WERI-Rb-1 (cell line): ENCODE measurements at regions not wholly inside any gene's neighbourhood (a gene's known extent, or its start where the extent isn't known, plus 50 kb on each side); places are given as distances from the start of the nearest gene placed in this dataset.

Experiments
- DNase-seq: peaks from one replicate; pipeline ENCODE4 v3.0.0-alpha.2; 2020
- H3K27ac ChIP-seq: fragments of 250-450 bp; sonication (Bioruptor Pico); 2 replicates; pipeline ENCODE4 v1.5.1; 2020; ENCODE audit warnings: mild to moderate bottlenecking, moderate library complexity
- H3K27me3 ChIP-seq: fragments of 250-450 bp; sonication (Bioruptor Pico); 2 replicates; pipeline ENCODE4 v1.5.1; 2021; ENCODE audit warnings: mild to moderate bottlenecking, low read depth, moderate library complexity; ENCODE audit not compliant: insufficient read depth, severe bottlenecking
- H3K36me3 ChIP-seq: fragments of 250-450 bp; sonication (Bioruptor Pico); 2 replicates; pipeline ENCODE4 v1.5.1; 2020; ENCODE audit warnings: mild to moderate bottlenecking, moderate library complexity
- H3K4me3 ChIP-seq: 2 replicates; pipeline ENCODE4 v1.5.1; 2011; ENCODE audit warnings: low read depth, mild to moderate bottlenecking, control low read depth, low read length
- H3K9me3 ChIP-seq: fragments of 250-450 bp; sonication (Bioruptor Pico); 2 replicates; pipeline ENCODE4 v1.5.1; 2021; ENCODE audit warnings: mild to moderate bottlenecking, moderate library complexity; ENCODE audit not compliant: severe bottlenecking
- TF ChIP-seq, protein P1 (sequence below): IDR thresholded peaks from 2 replicates; pipeline ENCODE4 v1.5.1; 2011; ENCODE audit warnings: low read depth, mild to moderate bottlenecking, control low read depth, inconsistent platforms, low read length

DNA sequence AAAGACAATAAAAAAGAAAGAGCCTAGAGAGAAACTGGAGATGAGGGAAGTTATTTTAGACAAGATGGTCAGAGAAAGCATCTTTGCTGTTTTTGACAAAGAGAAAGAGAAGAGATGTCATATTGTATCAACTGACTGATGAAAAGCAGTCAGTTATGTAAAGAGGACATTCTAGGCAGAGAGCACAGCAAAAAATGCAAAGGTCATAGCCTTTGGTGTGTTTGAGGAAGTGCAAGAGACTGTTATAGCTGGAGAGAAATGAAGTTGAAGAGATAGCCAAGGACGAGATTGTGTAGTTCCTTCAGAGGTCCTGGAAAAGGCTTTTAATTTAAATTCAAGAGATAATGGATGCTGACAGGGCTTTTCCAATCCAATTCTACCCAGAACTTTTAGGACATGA, 342.4 kb downstream of the RASEF start:
- Histone ChIP-seq H3K27me3 (no peaks in the 10 kb centered on the region), H3K9me3 (no peaks in the 10 kb centered on the region), H3K36me3 (no peaks in the 10 kb centered on the region), H3K27ac (no peak overlapping the region), H3K4me3 (no peak overlapping the region)
- no peak for DNase-seq
- TF ChIP-seq, protein P1, sequence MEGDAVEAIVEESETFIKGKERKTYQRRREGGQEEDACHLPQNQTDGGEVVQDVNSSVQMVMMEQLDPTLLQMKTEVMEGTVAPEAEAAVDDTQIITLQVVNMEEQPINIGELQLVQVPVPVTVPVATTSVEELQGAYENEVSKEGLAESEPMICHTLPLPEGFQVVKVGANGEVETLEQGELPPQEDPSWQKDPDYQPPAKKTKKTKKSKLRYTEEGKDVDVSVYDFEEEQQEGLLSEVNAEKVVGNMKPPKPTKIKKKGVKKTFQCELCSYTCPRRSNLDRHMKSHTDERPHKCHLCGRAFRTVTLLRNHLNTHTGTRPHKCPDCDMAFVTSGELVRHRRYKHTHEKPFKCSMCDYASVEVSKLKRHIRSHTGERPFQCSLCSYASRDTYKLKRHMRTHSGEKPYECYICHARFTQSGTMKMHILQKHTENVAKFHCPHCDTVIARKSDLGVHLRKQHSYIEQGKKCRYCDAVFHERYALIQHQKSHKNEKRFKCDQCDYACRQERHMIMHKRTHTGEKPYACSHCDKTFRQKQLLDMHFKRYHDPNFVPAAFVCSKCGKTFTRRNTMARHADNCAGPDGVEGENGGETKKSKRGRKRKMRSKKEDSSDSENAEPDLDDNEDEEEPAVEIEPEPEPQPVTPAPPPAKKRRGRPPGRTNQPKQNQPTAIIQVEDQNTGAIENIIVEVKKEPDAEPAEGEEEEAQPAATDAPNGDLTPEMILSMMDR: no peak

DNA sequence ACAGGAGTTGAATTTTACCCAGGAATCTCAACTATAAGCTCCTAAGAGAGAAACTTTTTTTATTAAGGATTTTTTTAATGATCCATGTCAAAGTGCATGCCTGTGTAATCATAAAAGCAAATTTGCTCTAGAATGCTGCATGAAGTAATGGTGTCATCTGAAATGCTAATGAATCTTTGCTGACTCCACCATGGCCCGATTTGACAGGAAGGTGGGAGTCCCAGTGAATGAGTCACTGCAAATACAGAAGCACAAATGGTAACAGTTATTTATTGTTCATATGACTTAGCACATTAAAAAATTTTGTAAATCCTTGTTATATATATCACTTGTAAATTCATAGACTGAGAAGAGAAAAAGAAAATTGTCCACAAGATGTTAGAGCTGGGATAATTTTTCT, 341.3 kb downstream of the RASEF start:
- Histone ChIP-seq H3K4me3 (no peak overlapping the region), H3K9me3 (no peaks in the 10 kb centered on the region), H3K36me3 (no peaks in the 10 kb centered on the region), H3K27ac (no peak overlapping the region), H3K27me3 (no peaks in the 10 kb centered on the region)
- no peak for DNase-seq
- TF ChIP-seq, protein P1: no peak

DNA sequence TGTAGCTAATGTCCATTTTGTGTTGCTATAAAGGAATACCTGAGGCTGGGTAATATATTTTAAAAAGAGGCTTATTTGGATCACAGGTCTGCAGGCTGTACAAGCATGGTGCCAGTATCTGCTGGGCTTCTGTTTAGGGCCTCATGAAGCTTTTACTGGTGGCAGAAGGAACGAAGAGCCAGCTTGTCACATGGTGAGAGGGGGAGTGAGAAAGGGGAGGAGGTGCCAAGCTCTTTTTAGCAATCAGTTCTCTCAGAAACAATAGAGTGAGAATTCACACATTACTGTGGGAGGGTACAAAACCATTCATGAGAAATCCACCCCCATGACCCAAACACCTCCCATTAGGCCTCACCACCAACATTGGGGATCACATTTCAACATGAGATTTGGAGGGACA, 340.9 kb downstream of the RASEF start:
- no peak overlapping the region for H3K27ac ChIP-seq
- TF ChIP-seq, protein P1: no peak
- no peaks in the 10 kb centered on the region for H3K36me3 ChIP-seq
- H3K9me3 ChIP-seq: no peaks in the 10 kb centered on the region
- DNase-seq: no peak
- H3K27me3 ChIP-seq: no peaks in the 10 kb centered on the region
- H3K4me3 ChIP-seq: no peak overlapping the region

DNA sequence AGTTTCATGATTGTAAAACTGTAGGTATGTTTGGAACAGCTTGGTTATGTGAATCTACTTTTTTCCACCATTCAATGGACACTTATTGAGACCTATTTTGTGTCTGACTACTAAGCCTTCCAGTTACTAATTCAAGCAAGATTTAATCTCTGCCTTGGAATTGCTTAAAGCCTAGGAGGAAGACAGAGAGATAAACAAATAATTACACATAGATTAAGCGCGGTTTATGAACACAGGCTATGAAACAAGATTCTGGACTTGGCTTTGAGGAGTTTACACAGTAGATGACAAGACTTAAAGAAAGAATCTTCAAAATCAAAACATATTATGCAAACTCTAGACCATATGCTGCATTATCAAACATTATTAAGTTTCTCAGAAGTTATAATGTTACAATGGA, 340.4 kb downstream of the RASEF start:
- no peaks in the 10 kb centered on the region for H3K27me3 ChIP-seq
- no peaks in the 10 kb centered on the region for H3K9me3 ChIP-seq
- no peak overlapping the region for H3K27ac ChIP-seq
- H3K4me3 ChIP-seq: no peak overlapping the region
- TF ChIP-seq, protein P1: no peak
- H3K36me3 ChIP-seq: no peaks in the 10 kb centered on the region
- no peak for DNase-seq

DNA sequence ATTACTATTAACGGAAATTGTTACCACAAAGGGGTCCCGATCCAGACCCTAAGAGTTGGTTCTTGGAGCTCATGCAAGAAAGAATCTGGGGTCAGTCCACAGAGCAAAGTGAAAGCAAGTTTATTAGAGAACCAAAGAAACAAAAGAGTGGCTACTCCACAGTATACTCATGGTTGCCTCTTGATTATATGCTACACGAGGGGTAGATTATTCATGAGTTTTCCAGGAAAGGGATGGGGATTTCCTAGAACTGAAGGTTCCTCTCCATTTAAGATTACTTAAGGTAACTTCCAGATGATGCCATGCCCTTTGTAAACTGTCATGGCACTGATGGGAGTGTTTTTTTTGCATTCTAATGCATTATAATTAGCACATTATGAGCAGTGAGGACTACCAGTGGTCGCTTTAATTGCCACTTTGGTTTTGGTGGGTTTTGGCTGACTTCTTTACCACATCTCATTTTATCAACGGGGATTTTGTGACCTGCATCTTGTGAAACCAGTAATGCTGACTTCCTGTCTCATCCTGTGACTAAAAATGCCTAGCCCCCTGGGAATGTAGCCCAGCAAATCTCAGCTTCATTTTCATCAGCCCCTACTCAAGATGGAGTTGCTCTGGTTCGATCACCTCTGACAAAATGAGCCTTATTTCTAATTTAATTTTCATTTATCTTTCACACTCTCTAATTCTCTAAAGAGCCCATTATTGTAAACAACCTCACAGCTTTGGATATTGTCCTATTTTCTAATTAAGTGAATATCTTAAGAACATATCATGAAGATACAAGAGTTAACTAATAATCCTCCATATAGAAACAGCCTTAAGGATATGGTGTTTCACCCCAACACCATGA, 336.3 kb downstream of the RASEF start:
- Histone ChIP-seq H3K9me3 (no peaks in the 10 kb centered on the region), H3K27me3 (no peaks in the 10 kb centered on the region), H3K27ac (no peak overlapping the region), H3K4me3 (no peak overlapping the region), H3K36me3 (no peaks in the 10 kb centered on the region)
- TF ChIP-seq, protein P1: no peak
- no peak for DNase-seq

DNA sequence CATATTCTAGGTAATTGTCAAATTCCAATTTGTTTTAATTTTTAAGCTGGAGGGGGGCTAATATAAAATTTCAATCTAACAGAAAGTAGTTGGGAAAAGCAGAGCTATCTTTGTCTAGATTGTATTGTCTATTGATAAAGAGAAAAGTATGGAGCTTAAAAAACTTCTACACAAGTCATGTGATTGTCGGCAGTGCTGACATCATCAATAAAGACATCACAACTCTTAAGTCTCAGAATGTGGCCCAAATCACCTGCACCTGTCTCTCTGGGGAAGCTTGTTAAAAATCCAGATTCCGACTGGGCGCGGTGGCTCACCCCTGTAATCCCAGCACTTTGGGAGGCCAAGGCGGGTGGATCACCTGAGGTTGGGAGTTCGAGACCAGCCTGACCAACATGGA, 333.8 kb downstream of the RASEF start:
- no peak overlapping the region for H3K4me3 ChIP-seq
- TF ChIP-seq, protein P1: no peak
- H3K36me3 ChIP-seq: no peaks in the 10 kb centered on the region
- no peak for DNase-seq
- no peaks in the 10 kb centered on the region for H3K9me3 ChIP-seq
- H3K27ac ChIP-seq: no peak overlapping the region
- H3K27me3 ChIP-seq: no peaks in the 10 kb centered on the region
